BE2C (cell line): ENCODE measurements at regions not wholly inside any gene's neighbourhood (a gene's known extent, or its start where the extent isn't known, plus 50 kb on each side); places are given as distances from the start of the nearest gene placed in this dataset.

Experiments
- DNase-seq: peaks from one replicate; pipeline ENCODE4 v3.0.0-alpha.2; 2020
- H3K27me3 ChIP-seq: fragments of 250-450 bp; sonication (Bioruptor Pico); 2 replicates; pipeline ENCODE4 v1.5.1; 2020; ENCODE audit warnings: mild to moderate bottlenecking
- H3K36me3 ChIP-seq: fragments of 250-450 bp; sonication (Bioruptor Pico); 2 replicates; pipeline ENCODE4 v1.5.1; 2020; ENCODE audit warnings: mild to moderate bottlenecking
- H3K4me1 ChIP-seq: fragments of 250-450 bp; sonication (Bioruptor Pico); 2 replicates; pipeline ENCODE4 v1.5.1; 2020
- H3K4me3 ChIP-seq: 2 replicates; pipeline ENCODE4 v1.5.1; 2011; ENCODE audit warnings: low read depth, low read length
- H3K9me3 ChIP-seq: fragments of 250-450 bp; sonication (Bioruptor Pico); 2 replicates; pipeline ENCODE4 v1.5.1; 2020
- CTCF ChIP-seq: IDR thresholded peaks from 2 replicates; pipeline ENCODE4 v1.5.1; 2012; ENCODE audit warnings: mild to moderate bottlenecking, low read depth, low read length

DNA sequence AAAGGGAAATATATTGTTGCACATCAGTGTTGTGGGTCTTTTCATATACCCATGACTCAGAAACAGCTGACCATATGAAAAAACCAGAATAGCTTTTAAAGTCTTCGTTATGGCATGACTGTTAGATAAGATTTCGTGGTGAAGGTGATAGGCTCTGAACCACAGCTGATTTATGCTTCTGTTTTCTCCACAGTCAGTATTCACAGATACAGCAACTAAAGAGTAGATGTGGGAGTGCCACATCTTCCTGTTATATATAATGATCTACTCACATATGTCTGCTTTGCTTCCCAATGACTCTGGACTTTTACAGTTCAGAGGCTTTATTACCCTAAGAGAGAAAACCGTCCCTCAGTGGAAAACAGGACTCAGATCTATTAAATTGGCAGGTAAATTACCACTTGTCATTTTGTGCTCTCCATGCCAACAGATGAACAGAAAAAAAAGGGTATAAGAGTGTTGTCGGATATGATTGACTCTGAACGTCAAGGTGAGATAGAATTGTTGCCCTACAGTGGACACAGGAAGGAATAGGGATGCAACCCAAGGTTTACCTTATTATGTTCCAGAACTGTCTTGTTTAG, 1037.1 kb downstream of the GALC start:
- H3K36me3 ChIP-seq = no peaks in the 10 kb centered on the region
- H3K9me3 ChIP-seq = no peaks in the 10 kb centered on the region
- H3K4me3 ChIP-seq = no peak overlapping the region
- TF ChIP-seq CTCF = no peak
- no peaks in the 10 kb centered on the region for H3K27me3 ChIP-seq
- no peaks in the 10 kb centered on the region for H3K4me1 ChIP-seq
- DNase-seq = no peak

- H3K9me3 ChIP-seq = no peaks in the 10 kb centered on the region
- H3K4me3 ChIP-seq = no peak overlapping the region
- no peak for TF ChIP-seq CTCF
- H3K27me3 ChIP-seq = no peaks in the 10 kb centered on the region
- H3K36me3 ChIP-seq = no peaks in the 10 kb centered on the region
- no peaks in the 10 kb centered on the region for H3K4me1 ChIP-seq
- no peak for DNase-seq
Measured at GRCh38 chr14:86954623-86955022, 1038.4 kb downstream of the GALC start.

DNA sequence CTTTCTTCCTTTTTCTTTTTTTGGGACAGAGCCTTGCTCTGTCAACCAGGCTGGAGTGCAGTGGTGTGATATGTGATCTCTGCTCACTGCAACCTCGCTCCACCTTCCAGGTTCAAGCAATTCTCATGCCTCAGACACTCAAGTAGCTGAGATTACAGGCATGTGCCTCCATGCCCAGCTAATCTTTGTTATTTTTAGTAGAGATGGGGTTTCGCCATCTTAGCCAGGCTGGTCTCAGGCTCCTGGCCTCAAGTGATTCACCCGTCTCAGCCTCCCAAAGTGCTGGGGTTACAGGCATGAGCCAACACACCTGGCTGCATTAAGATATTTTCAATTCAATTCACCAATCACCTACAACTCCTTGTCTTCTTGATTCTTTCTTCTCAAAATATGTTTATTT, 1046.5 kb downstream of the GALC start:
- Histone ChIP-seq H3K4me3 (no peak overlapping the region), H3K4me1 (no peaks in the 10 kb centered on the region), H3K9me3 (no peaks in the 10 kb centered on the region), H3K36me3 (no peaks in the 10 kb centered on the region), H3K27me3 (no peaks in the 10 kb centered on the region)
- no peak for DNase-seq
- TF ChIP-seq CTCF = no peak

- no peak for TF ChIP-seq CTCF
- H3K9me3 ChIP-seq = no peaks in the 10 kb centered on the region
- DNase-seq = no peak
- no peaks in the 10 kb centered on the region for H3K27me3 ChIP-seq
- H3K36me3 ChIP-seq = no peaks in the 10 kb centered on the region
- H3K4me3 ChIP-seq = no peak overlapping the region
- H3K4me1 ChIP-seq = no peaks in the 10 kb centered on the region
Measured at GRCh38 chr14:86944434-86944833, 1048.5 kb downstream of the GALC start.

DNA sequence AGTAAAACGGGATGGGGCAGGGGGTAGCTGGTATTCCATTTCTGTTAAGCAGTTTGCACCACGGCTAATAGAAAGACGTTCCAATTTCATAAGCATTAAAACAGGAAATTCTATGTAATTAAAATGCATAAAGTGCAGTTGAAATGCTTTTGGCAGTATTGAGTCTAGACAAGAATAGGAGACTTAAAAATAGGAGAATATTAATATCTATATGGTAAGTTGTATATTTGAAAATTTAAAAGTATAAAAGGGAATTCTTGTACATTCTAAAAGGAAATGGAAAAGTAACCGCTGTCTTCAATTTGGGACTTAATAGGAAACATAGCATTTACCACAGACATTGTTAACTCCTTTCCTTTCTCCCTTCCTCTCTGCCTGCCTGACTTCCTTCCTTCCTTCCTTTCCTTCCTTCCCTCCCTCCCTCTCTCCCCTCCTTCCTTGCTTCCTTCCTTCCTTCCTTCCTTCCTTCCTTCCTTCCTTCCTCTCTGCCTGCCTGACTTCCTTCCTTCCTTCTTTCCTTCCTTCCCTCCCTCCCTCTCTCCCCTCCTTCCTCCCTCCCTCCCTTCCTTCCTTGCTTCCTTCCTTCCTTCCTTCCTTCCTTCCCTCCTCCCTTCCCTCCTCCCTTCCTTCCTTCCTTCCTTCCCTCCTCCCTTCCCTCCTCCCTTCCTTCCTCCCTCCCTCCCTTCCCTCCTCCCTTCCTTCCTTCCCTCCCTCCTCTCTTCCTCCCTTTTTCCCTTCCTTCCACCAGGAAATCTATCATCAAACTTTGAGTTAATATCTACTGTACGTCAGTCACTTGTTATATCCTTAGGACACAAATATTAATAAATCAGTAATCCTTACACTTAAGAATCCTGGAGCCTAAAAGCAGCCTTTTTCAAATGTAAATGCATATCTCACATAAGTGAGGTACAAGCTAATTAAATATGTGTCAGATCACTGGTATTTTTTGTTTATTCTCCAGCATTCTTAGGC, 1049.3 kb downstream of the GALC start:
- H3K9me3 ChIP-seq = no peaks in the 10 kb centered on the region
- no peak for TF ChIP-seq CTCF
- DNase-seq = no peak
- H3K4me1 ChIP-seq = no peaks in the 10 kb centered on the region
- H3K4me3 ChIP-seq = no peak overlapping the region
- H3K27me3 ChIP-seq = no peaks in the 10 kb centered on the region
- H3K36me3 ChIP-seq = no peaks in the 10 kb centered on the region

- no peak for TF ChIP-seq CTCF
- no peak for DNase-seq
- Histone ChIP-seq H3K27me3 (no peaks in the 10 kb centered on the region), H3K9me3 (no peaks in the 10 kb centered on the region), H3K36me3 (no peaks in the 10 kb centered on the region), H3K4me3 (no peak overlapping the region), H3K4me1 (no peaks in the 10 kb centered on the region)
Measured at GRCh38 chr14:86942936-86943335, 1050.0 kb downstream of the GALC start.
